ENCODE measurements at regions not wholly inside any gene's neighbourhood (a gene's known extent, or its start where the extent isn't known, plus 50 kb on each side); places are given as distances from the start of the nearest gene placed in this dataset.
A peak's percentile ranks its signal among the peaks of the same experiment; 100 is the strongest.

GRCh38 chr14:98543074-98543473 is 728.9 kb downstream of the BCL11B start:
- no peak for DNase-seq (ENCODE audit: low read depth in 2 of 2)

GRCh38 chr14:98544174-98544573 is 727.8 kb downstream of the BCL11B start:
- no peak for DNase-seq (ENCODE audit: low read depth in 2 of 2)

- DNase-seq (ENCODE audit: low read depth in 2 of 2) = no peak
Observed at GRCh38 chr14:98545181-98545580, 726.8 kb downstream of the BCL11B start.

DNA sequence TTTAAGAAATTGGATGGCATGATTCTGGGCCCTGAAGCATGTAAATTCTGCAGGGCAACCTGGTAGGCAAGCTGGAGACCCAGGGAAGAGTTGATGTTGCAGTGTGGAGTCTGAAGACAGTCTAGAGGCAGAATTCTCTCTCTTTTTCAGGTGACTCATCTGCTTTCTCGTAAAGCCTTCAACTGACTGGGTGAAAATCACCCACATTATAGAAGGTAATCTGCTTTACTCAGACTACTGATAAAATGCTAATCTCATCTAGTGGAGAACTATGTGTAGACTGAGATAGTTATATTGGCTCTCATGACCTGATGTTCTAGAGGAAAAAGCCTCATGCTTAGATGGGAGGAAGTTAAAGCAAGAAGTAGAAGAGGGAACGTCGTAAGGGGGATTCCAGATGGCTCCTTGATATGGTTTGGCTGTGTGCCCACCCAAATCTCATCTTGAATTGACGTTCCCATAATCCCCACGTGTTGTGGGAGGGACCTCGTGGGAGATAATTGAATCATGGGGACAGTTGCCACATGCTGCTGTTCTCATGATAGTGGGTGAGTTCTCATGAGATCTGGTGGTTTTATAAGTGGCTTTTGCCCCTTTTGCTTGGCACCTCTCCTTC is 723.8 kb downstream of the BCL11B start:
- peak; percentile 15 to 28 for DNase-seq (ENCODE audit: low read depth in 2 of 2)

DNA sequence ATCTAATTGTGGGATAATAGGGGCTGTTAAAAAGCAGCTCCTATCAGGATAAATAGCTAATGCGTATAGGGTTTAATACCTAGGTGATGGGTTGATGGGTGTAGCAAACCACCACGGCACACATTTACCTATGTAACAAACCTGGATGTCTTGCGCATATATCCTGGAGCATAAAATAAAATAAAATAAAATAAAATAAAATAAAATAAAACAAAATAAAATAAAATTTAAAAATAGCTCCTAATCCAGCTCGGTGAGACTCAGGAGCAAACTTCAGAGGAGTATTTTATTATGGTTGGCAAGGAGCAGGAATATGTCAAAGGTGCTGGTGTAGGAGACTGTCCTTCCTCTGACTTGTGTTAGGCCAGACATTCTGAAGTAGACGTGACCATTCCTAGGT is 721.0 kb downstream of the BCL11B start:
- DNase-seq (ENCODE audit: low read depth in 2 of 2) = no peak

DNA sequence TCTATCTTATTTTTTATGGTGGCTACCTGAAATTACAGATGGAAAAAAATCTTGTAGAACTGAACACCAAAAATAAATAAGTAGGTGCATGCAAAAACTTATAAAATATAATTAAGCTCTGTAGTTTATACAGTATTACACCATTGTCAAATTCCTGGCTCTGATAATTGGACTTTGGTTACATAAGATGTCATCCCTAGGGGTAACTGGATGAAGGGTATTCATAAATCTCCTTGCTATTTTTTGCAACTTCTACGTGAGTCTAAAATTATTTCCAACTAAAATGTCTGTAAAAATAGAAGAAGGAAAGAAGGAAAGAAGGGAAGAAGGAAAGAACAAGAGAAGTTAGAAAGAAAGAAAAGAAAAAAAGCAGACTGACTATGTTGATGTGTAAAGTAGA is 716.6 kb downstream of the BCL11B start:
- DNase-seq (ENCODE audit: low read depth in 2 of 2) = no peak

DNA sequence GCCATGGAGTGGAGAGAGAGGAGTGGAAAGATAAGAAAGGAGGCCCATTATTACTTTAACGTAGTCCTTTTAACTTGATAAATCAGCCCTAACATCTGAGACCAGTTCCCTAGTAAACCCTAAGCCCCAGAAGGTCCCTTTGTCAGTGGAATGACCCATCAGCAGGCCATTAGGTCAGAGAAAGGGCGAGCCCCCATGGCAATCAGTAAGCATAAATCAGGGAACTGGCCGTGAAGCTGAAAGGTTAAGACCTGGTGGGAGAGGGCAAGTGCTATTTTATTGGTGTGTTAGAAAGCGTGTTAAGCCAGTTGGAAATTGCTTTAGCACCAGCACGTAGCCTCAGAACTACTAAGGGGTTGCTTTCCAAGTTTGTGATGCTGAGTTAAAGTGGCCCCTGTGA is 708.0 kb downstream of the BCL11B start:
- no peak for DNase-seq (ENCODE audit: low read depth in 2 of 2)

DNA sequence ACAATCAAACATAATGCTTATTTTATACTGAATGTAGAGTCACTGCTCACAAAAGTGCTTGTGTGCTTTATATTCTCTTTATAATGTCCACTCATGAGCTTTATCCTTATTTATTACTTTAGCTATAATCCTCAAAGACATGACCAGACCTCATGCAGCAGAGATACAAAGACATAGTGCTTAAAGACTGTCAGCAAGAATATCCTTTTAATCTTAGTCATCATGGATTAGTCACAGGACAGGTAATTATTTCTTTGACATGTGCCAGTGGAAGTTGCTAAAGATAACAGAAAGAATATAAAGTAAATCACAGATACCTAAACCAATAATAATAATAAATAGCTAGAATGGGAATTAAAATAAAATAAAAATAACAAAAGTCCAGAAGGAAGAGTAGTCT is 707.5 kb downstream of the BCL11B start:
- no peak for DNase-seq (ENCODE audit: low read depth in 2 of 2)

- DNase-seq (ENCODE audit: low read depth in 2 of 2) = no peak
Observed at GRCh38 chr14:98571104-98571503, 700.9 kb downstream of the BCL11B start.

DNA sequence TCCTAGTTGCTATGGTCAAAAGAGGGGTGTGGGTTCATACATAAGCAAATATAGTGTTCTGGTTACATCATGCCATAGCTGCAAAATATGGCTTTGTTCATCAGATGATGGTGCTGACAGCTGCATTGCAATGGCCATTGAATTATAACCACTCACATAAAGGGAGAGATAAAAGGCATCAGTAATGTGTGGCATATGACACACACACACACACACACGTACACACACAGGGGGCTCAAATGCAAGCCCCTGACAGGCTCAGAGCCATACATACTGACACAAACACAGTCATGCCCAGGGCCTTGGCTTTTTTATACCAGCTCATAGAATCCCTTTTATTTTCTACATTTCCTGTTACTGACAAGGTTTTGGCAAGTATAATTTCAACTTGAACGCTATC is 698.9 kb downstream of the BCL11B start:
- DNase-seq (ENCODE audit: low read depth in 2 of 2) = no peak

DNA sequence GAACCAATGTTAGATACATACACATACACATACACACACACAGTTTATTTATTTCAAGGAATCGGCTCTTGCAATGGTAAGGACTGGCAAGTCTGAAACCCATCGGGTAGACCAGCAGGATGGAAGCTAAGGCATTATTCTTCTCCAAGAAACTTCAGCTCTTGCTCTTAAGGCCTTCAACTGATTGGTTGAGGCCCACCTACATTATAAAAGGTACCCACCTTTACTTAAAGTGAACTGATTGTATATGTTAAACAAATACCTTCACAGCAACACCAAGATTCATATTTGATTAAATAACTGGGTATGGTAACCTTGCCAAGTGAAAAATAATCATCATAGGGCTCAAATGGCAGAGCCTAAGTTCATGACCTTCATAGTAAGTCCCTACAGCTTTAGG is 695.5 kb downstream of the BCL11B start:
- no peak for DNase-seq (ENCODE audit: low read depth in 2 of 2)

DNA sequence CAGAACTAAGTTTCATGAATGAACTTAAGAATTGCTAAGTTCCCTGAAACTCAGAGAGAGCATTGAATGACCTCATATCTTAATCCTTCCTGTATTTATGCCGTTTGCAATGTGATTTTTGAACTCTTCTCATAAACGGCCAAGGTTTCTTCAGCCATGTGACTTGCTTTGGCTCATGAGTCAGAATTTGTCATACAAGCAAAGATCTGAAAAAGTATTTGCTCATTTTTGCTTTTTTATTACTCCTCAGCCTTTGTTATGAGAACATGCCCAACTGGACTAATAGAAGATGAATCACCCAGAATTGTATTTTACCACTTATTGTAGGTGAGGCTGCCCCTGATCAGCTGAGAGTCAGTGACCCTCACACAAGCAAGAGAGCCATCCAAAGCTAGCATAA is 693.8 kb downstream of the BCL11B start:
- no peak for DNase-seq (ENCODE audit: low read depth in 2 of 2)

DNA sequence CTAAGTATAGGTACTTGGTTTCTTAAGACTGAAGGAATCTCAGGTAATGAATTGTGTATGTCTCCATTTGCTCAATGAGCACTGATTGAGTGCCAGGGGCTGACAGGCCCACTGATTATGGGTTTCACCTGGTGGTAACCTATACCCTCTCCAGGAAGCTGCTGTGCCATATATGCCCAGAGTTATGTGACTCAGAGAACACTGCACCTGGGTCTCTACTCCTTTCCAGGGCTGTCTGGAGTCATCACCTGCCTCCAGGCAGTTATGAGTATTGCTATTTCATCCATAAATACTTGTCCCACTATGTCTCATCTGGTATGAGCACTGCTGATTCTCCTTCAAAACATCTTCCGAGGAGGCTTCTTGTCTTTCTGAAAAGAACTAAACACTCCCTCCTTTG is 692.9 kb downstream of the BCL11B start:
- DNase-seq (ENCODE audit: low read depth in 2 of 2) = no peak

DNA sequence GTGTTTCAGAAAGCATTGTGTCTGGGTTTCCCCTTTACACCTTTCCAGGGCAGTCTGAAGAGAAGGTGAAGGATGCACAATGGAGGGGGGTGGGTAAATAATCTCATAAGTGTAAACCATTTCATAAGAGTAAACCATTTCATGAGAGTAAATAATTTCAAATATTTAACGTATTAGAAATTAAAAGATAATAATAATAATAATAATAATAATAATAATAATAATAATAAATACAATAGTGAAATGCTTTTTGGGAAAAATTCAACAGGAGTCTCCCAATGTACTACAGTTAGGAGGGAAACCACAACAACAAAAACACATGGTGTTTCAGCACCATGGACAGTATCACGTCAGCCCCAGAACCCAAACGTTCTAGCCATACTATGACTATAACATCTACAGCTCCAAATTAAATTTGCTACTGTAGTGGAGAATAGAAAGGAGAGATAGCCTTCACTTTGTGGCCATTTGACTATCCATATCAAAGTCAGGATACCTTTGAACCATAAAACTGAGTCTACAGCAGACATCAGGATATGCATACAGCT is 691.8 kb downstream of the BCL11B start:
- no peak for DNase-seq (ENCODE audit: low read depth in 2 of 2)

- no peak for DNase-seq (ENCODE audit: low read depth in 2 of 2)
Observed at GRCh38 chr14:98582276-98582675, 689.7 kb downstream of the BCL11B start.

GRCh38 chr14:98591161-98591560 is 680.8 kb downstream of the BCL11B start:
- DNase-seq (ENCODE audit: low read depth in 2 of 2) = no peak

GRCh38 chr14:98592611-98593170 is 679.3 kb downstream of the BCL11B start:
- DNase-seq (ENCODE audit: low read depth in 2 of 2) = no peak

- no peak for DNase-seq (ENCODE audit: low read depth in 2 of 2)
Observed at GRCh38 chr14:98593361-98593761, 678.6 kb downstream of the BCL11B start.

GRCh38 chr14:98594156-98594555 is 677.8 kb downstream of the BCL11B start:
- DNase-seq (ENCODE audit: low read depth in 2 of 2) = no peak

DNA sequence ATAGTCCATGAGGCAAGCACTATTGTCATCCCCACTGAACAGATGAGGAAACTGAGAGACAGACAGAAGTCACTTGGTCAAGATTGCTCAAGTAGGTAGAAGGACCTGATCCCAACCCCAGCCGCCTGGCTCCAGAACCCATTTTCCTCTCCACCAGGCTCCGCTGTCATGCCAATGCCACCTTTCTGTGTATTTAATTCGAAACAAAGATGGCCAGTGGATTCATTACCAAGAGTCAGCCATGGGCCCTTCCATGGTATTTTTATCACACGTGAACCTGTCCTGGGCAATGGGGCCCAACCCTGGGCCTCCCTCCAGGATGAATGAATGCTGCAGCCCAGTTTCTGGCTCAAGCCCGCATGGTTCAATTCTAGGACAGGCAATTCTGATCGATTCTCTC is 673.4 kb downstream of the BCL11B start:
- no peak for DNase-seq (ENCODE audit: low read depth in 2 of 2)

DNA sequence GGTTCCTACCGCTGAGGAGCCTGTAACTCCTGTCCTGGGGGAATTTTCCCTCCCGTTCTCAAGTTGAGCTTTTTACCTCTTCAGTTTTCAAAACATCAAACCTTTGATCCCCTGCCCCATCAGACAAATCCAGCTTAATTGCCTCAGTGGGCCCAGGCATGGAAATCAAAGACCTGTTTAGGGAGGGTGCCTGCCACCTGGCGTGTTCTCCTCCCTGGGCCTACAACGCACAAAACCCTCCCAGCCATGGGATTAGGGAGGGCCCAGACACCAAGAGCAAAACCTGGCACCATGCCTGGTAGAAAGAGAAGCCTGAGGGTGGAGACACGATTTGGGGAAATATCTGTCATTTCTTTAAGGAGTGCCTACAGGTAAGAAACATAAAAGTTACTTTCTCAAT is 672.9 kb downstream of the BCL11B start:
- DNase-seq (ENCODE audit: low read depth in 2 of 2) = no peak

GRCh38 chr14:98602983-98603382 is 669.0 kb downstream of the BCL11B start:
- DNase-seq (ENCODE audit: low read depth in 2 of 2) = no peak

- no peak for DNase-seq (ENCODE audit: low read depth in 2 of 2)
Observed at GRCh38 chr14:98605043-98605442, 667.0 kb downstream of the BCL11B start.

All from activated CD4-positive, alpha-beta T cell treated with anti-CD3 and anti-CD28 coated beads for 24 hours (primary cell).